HG03159 (cell line): ENCODE measurements at regions not wholly inside any gene's neighbourhood (a gene's known extent, or its start where the extent isn't known, plus 50 kb on each side); places are given as distances from the start of the nearest gene placed in this dataset.
"Not testable (repeated sequence)": the region's sequence is repeated elsewhere in the genome, so short reads cannot be mapped to it uniquely, and the experiment has no call there.

Source experiments
- ATAC-seq: cut with Tn5 transposase; IDR thresholded peaks from one replicate; pipeline ENCODE4 v1.9.1; 2021; ENCODE audit warnings: mild to moderate bottlenecking, moderate library complexity; ENCODE audit not compliant: unreplicated experiment

GRCh38 chr18:6566338-6566911 is 151.7 kb upstream of the L3MBTL4 start:
- ATAC-seq = no peak

- ATAC-seq = no peak
These were observed 155.1 kb upstream of the L3MBTL4 start for GRCh38 chr18:6569813-6570212.

- no peak for ATAC-seq
These were observed 156.0 kb upstream of the L3MBTL4 start for GRCh38 chr18:6570581-6571238.

GRCh38 chr18:6571239-6571602 is 156.5 kb upstream of the L3MBTL4 start:
- ATAC-seq = no peak

GRCh38 chr18:6572192-6572591 is 157.3 kb upstream of the ARHGAP28 start:
- ATAC-seq = not testable (repeated sequence)

GRCh38 chr18:6574631-6575030 is 154.9 kb upstream of the ARHGAP28 start:
- ATAC-seq = no peak

- ATAC-seq = no peak
These were observed 153.6 kb upstream of the ARHGAP28 start for GRCh38 chr18:6575908-6576307.

- ATAC-seq = no peak
These were observed 152.7 kb upstream of the ARHGAP28 start for GRCh38 chr18:6576718-6577375.

- no peak for ATAC-seq
These were observed 150.8 kb upstream of the ARHGAP28 start for GRCh38 chr18:6578686-6579085.

GRCh38 chr18:6579486-6579885 is 150.0 kb upstream of the ARHGAP28 start:
- ATAC-seq = no peak

GRCh38 chr18:6580401-6580800 is 149.1 kb upstream of the ARHGAP28 start:
- no peak for ATAC-seq

GRCh38 chr18:6589923-6590322 is 139.6 kb upstream of the ARHGAP28 start:
- no peak for ATAC-seq

GRCh38 chr18:6590326-6590725 is 139.2 kb upstream of the ARHGAP28 start:
- ATAC-seq = no peak

- ATAC-seq = no peak
These were observed 138.0 kb upstream of the ARHGAP28 start for GRCh38 chr18:6591491-6591890.

GRCh38 chr18:6592522-6592921 is 137.0 kb upstream of the ARHGAP28 start:
- no peak for ATAC-seq

GRCh38 chr18:6593142-6593885 is 136.2 kb upstream of the ARHGAP28 start:
- ATAC-seq = no peak

- ATAC-seq = no peak
These were observed 133.8 kb upstream of the ARHGAP28 start for GRCh38 chr18:6595666-6596065.

- no peak for ATAC-seq
These were observed 130.9 kb upstream of the ARHGAP28 start for GRCh38 chr18:6598657-6599056.

- ATAC-seq = no peak
These were observed 128.8 kb upstream of the ARHGAP28 start for GRCh38 chr18:6600667-6601167.

GRCh38 chr18:6601241-6601640 is 128.3 kb upstream of the ARHGAP28 start:
- ATAC-seq = no peak

- no peak for ATAC-seq
These were observed 127.2 kb upstream of the ARHGAP28 start for GRCh38 chr18:6602365-6602764.

GRCh38 chr18:6604573-6604941 is 125.0 kb upstream of the ARHGAP28 start:
- no peak for ATAC-seq
